GM19468 (cell line): ENCODE measurements at regions not wholly inside any gene's neighbourhood (a gene's known extent, or its start where the extent isn't known, plus 50 kb on each side); places are given as distances from the start of the nearest gene placed in this dataset.

ENCODE experiments used
- ATAC-seq: cut with Tn5 transposase; IDR thresholded peaks from one replicate; pipeline ENCODE4 v1.9.1; 2021; ENCODE audit warnings: mild to moderate bottlenecking, moderate library complexity, moderate number of reproducible peaks; ENCODE audit not compliant: unreplicated experiment; ENCODE audit errors: extremely low read depth

DNA sequence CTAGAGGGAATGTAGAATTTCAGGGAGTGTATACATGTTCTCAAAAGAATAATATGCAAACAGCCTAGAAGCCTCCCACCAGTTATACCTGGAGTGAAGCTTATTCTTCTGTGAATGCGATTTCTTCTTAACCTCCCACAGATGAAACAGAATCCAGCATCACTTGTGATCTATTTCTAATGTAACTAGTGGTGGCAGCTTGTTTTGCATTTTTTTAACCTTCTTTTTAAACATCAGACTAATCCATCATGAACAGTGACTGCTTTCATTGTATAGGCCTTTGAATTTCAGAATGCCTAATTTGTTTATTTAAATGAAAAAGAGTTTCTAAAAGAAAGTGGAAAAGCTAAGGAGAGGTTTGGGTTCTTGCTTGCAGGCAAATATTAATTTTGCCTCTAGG lies 85.7 kb upstream of the EPHA4 start:
- ATAC-seq = no peak

DNA sequence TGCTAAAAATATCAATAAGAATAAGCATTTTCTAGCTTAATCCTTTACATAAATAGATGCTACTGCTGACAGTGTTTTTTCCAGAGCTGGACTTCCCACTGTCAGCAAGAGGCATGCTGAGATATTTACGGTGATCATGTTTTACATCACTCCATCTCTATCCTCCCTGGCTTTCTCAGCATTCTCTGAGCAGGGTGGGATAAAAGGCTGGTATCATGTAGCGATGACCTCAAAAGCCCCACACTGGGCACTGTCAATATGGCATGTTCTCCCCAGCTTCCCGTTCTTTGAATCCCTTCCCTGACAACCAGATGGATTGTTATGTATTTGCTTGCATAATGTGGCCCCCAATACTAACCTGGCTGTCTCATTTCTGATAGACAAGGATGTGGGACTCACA lies 83.2 kb upstream of the EPHA4 start:
- ATAC-seq = no peak

DNA sequence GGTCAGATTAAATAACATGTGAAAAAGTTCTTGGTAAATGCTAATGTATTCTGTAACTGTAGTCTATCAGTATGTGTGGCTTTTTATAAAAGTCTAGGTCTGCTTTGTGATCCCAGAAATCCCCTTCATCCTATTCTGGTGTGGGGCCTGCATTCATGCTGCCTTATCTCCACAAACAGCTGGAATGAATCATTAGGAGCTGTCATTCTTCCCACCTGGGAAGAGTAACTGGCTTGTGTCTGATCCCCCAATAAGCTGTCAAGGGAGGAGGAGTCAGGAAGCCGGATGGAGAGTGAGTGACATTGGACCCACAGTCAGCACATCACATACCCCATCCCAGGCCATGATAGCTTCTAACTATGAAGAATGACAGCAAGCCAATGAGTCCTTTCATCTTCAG lies 81.1 kb upstream of the EPHA4 start:
- no peak for ATAC-seq

DNA sequence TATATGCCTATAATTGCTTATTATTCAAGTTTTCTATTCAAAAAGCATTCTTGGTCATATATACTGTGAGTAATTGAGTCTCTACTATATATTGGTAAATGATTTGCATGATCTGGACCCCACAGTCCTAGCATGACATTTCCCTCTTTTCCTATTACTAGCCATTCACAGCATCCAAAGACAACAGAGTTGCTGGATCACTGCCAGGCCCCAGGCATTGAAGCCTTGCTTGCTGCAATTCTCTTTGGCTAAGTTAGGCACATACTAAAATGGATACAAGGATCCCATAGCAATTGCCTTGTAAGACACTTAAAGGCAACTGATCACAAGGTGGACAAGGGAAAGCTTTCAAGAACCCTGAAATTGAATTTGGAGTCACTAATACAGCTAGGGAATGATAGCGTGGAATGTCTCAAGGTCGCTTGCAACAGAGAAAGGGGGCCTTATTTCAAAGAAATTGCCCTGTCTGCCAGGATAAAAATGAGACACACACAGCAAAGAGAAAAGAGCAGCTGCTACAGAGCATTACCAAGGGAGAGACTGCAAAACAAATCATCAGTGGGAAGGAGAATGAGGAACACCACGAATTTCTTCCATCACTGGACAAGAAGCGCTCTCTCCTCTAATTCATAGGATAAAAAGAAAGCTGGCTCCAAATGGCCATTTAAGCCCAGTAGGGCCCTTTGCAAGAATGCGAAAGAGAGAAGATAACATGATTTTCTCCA lies 77.1 kb upstream of the EPHA4 start:
- ATAC-seq = no peak

DNA sequence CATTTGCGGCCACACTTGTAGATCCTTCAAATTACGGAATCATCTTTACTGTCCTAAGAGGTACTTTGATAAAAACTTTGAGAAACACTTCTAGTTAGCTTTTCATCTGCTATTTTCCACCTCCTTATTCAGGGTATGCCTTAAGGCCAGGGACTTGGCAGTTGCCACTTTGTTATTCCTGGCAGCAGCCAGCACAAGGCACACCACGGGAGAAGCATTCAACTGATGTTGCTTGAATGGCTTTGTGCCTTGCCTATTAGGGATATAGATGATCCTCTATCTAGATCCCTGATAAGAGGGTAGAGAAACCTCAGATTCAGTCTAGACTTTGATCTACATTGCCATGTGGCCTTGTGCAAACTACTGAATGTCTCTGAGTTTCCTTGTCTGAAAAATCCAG lies 70.3 kb upstream of the EPHA4 start:
- ATAC-seq = no peak

DNA sequence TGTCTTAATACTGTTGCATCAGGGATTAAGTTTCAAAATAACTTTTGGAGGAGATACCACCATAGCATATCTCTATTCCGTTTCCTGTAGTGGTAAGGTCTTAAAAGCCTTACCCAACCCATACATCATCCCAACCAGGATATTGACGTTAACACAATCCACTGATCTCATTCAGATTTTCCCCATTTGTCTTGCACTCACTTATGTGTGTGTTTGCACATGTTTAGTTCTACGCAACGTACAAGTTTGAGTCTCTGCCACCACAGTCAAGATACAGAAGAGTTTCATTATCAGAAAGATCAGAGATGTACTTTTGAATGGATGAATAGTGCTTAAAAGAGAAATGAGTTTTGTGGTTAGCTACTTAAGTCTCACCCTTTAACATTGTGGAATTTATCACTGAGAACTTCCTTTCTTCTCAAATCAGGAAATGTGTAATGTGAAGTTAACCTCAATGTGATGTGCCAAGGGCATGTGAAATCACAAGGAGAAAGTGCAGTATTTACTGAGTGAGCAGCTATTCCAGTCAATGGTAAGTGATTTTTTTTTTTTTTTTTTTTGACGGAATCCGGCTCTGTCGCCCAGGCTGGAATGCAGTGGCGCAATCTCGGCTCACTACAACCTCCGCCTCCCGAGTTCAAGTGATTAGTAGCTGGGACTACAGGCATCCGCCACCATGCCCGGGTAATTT lies 69.2 kb upstream of the EPHA4 start:
- ATAC-seq = no peak

DNA sequence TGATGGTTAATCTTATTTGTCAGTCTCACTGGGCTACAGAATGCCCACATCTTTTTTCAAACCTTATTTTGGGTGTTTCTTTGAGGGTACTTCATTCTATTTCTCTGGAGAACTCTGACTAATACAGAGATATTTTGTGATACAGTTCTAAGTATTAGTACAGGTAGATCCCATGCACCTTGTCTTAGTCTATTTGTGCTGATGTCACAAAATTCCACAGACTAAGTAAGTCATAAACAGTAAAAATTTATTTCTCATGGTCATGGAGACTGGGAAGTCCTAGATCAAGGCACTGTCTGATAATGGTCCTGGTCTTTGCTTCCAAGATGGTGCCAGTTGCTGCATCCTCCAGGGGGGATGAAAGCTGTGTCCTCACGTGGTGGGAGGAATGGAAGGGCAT lies 68.6 kb upstream of the EPHA4 start:
- ATAC-seq = no peak

DNA sequence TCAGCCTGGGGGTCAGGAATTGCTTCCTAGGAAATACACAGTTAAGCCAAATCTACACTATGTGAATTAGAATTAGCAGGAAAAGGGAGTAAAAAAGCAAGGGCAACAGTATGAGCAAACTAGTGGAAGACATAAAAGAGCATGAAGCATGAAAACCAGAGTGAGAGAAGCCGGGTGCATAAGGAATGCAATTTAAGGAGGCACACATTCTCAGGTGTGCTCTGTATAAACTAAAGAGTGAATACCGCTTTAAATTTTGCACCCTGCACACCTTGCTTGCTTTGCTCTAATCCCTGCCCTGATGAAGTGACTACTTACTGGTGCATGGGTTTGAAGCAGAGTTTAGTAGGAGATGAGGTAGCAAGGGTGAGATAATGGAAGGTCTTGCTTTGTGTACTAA lies 65.7 kb upstream of the EPHA4 start:
- no peak for ATAC-seq

DNA sequence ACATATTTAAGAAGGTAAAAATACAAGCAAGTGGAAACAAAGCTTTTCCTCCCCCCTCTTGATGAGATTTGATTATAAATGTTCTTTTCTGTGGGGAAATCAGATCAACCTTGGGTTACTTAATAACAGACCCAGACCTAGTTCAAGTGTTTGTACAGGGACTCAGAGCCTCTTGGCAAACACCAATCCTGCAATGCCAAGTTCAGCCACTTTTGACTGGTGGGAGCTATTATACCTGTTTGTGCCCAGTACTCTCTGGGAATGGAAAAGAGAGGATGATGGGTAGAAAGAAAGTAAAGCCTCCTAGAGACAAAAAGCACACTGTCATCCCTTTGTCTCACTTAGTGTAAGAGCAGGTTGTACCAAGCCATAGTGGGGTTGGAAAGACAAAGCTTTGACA lies 63.8 kb upstream of the EPHA4 start:
- ATAC-seq = no peak

DNA sequence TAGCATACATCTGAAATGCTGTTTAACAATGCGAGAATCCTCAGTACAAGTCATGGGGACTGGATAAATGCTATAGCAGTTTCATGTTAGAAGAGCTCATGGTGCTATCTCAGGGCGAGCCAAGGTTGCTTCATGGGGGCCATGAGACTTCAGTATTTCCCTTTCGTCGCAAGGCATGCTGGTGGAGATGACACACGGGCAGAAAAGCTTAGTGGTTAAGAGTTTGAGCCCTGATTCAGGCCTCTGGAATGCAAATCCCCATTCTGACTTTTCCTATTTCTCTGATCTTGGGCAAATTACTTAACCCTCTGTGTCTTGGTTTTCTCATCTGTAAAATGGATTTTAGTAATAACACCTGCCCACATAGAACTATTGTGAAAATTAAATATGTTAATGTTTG lies 57.4 kb upstream of the EPHA4 start:
- ATAC-seq = no peak

DNA sequence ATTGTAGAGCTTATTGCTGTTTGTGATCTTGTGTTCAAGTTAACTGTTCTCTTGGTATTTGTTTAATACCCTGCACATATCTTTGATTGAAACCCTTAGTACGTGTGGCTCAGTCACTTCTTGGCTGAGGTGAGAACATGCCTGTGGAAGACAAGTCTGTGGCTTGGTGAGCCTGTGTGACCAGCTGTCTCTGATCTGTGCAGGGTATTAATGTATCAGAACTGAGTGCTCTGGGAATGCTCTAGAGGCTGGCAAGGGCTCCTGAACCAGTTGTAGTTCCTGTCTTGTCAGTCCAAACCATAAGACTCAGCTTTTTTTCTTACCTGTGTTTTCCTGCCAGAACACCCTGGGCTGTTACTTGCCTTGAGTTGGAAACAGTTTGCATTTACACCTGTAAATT lies 52.4 kb upstream of the EPHA4 start:
- no peak for ATAC-seq
